Tibial artery (tissue), 4 donors: ENCODE measurements at regions not wholly inside any gene's neighbourhood (a gene's known extent, or its start where the extent isn't known, plus 50 kb on each side); places are given as distances from the start of the nearest gene placed in this dataset.
"Not testable (repeated sequence)": the region's sequence is repeated elsewhere in the genome, so short reads cannot be mapped to it uniquely, and the experiment has no call there.

Experiments
- DNase-seq, 2 donors: peaks; one replicate each; pipeline ENCODE4 v3.0.0-alpha.2; 2019
- H3K27ac ChIP-seq, 2 donors: fragments of 200-600 bp; sonication (generic) in 1 of 2; 1 replicate in 1 of 2; 2 replicates in 1 of 2; pipeline ENCODE4 v1.5.1; 2018 to 2019; ENCODE audit warnings: mild to moderate bottlenecking in 1 of 2
- H3K27me3 ChIP-seq, 2 donors: fragments of 200-600 bp; sonication (generic) in 1 of 2; one replicate each; pipeline versions ENCODE4 v1.5.1 to v1.6.0; 2016 to 2019
- H3K36me3 ChIP-seq, 3 donors: fragments of 200-600 bp; sonication (generic) in 2 of 3; one replicate each; pipeline ENCODE4 v1.5.1; 2016 to 2019; ENCODE audit warnings: mild to moderate bottlenecking in 2 of 3
- H3K4me1 ChIP-seq, 4 donors: fragments of 200-600 bp; sonication (generic) in 2 of 4; 1 replicate in 3 of 4; 2 replicates in 1 of 4; pipeline ENCODE4 v1.5.1; 2016 to 2019
- H3K4me3 ChIP-seq, 2 donors: fragments of 200-600 bp; sonication (generic) in 1 of 2; 1 replicate in 1 of 2; 2 replicates in 1 of 2; pipeline ENCODE4 v1.5.1; 2018 to 2019; ENCODE audit warnings: mild to moderate bottlenecking in 2 of 2
- H3K9me3 ChIP-seq, 3 donors: fragments of 200-600 bp; sonication (generic) in 1 of 3; one replicate each; pipeline ENCODE4 v1.5.1; 2016 to 2019
- intact Hi-C: fragments of 100-400 bp; cut with DNase I; formaldehyde crosslinking; loops from one replicate; pipeline ENCODE4 v1.15.0; 2023; ENCODE audit warnings: low total_unique reads
- TF ChIP-seq, protein P1 (sequence below), 2 experiments: fragments of 200-600 bp in 1 of 2; fragments of 450-650 bp in 1 of 2; IDR thresholded peaks; one replicate each; pipeline ENCODE4 v1.5.1; 2017 to 2019; ENCODE audit warnings: antibody characterized with exemption in 2 of 2, mild to moderate bottlenecking in 1 of 2, moderate library complexity in 1 of 2

DNA sequence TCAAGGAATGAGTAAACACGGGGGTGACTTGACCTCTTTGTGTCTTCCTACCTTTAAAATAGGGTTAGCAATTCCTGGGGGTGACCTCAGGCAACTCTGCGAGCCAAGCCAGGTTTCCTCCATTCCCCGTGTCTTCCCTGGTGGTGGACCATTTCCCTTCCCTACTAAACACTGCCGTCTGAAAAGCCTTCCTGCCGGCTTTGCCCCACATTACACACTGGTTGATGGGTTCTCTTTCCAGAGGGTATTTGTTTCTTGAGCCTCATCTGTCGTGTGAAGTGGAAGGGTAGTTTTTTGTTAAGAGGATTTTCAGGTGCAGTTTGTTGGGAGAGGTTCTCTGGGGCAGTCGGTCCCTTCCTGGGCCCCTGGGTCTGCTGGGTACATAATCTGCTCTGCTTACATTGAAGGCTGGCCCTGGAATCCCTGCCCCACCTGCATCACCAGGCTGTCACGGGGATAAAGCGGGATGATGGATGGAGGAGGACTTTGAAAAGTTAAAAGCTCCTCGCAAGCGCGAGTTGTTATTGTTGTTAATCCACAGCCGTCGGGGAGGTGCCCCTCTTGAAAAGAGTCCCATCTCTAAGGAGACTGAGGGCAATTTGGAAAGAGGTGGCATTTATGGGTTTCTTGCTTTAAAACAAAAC, 175.4 kb upstream of the SPRED2 start:
- peak overlapping the region; percentile 78 to 80 for H3K27ac ChIP-seq
- H3K27me3 ChIP-seq, result no peaks in the 10 kb centered on the region
- H3K4me3 ChIP-seq, result no peak overlapping the region
- H3K36me3 ChIP-seq, result no peaks in the 10 kb centered on the region
- TF ChIP-seq, protein P1, sequence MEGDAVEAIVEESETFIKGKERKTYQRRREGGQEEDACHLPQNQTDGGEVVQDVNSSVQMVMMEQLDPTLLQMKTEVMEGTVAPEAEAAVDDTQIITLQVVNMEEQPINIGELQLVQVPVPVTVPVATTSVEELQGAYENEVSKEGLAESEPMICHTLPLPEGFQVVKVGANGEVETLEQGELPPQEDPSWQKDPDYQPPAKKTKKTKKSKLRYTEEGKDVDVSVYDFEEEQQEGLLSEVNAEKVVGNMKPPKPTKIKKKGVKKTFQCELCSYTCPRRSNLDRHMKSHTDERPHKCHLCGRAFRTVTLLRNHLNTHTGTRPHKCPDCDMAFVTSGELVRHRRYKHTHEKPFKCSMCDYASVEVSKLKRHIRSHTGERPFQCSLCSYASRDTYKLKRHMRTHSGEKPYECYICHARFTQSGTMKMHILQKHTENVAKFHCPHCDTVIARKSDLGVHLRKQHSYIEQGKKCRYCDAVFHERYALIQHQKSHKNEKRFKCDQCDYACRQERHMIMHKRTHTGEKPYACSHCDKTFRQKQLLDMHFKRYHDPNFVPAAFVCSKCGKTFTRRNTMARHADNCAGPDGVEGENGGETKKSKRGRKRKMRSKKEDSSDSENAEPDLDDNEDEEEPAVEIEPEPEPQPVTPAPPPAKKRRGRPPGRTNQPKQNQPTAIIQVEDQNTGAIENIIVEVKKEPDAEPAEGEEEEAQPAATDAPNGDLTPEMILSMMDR (IDR thresholded peaks at IDR 0.05), result no peak
- H3K9me3 ChIP-seq, result no peaks in the 10 kb centered on the region
- intact Hi-C loops, result no loop called here
- DNase-seq, result no peak
- H3K4me1 ChIP-seq, result peaks cover 0 to 94% (median 50%) of the 10 kb centered on the region in 4 donors

DNA sequence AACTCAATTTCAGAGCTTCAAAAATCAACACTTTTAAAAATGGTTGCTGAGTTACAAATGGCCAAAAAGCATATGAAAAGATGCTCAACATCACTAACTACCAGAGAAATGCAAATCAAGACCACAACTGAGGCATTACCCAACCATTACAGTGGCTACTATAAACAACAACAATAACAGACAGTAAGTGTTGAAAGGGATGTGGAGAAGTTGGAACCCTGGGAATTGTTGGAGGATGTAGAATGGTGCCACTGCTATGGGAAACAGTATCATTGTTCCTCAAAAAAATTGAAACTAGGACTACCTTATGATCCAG, 173.3 kb upstream of the SPRED2 start:
- DNase-seq, result no peak
- peaks cover 0 to 79% (median 34%) of the 10 kb centered on the region in 4 donors for H3K4me1 ChIP-seq
- peak overlapping the region; percentile 46 to 80 for H3K27ac ChIP-seq

DNA sequence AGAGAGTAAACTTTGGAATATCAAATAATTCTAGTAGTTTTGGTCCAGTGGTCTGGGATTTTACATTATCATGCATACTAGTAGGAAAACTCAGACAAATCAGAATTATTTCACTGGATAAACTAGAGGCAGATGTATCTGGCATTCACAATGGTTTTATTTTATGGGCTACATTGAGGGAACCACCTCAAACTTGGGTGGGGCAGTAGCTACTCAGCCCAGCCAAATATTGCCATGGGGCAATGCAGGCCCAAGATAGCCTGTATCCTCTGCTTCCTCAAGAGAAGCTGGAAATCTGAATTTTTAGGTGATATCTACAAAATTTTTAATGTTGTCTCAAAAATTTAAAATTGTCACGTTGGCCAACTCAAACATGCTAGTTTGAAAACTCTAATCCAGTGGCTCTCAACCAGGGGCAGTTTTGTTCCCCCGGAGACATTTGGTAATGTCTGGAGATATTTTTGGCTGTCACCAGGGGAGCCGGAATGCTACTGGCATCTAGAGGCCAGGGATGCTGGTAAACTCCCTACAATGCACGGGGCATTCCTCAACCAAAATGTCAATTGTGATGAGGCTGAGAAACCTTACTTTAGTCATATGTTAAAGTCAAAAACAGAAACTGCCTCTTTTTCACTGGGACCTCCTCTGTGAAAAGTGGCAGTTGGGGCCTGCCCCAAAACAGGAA, 172.8 kb upstream of the SPRED2 start:
- peak overlapping the region; percentile 46 to 80 for H3K27ac ChIP-seq
- H3K4me1 ChIP-seq, result peaks cover 0 to 76% (median 34%) of the 10 kb centered on the region in 4 donors
- H3K4me3 ChIP-seq, result no peak overlapping the region
- no peaks in the 10 kb centered on the region for H3K36me3 ChIP-seq
- H3K9me3 ChIP-seq, result no peaks in the 10 kb centered on the region
- DNase-seq, result peak in 1 of 2 donors; percentile 73
- intact Hi-C loops, result no loop called here
- TF ChIP-seq, protein P1 (IDR thresholded peaks at IDR 0.05), result no peak
- no peaks in the 10 kb centered on the region for H3K27me3 ChIP-seq

More for the DNA sequence above, 173.3 kb upstream of the SPRED2 start:
- TF ChIP-seq, protein P1 (IDR thresholded peaks at IDR 0.05), result no peak
- no peaks in the 10 kb centered on the region for H3K9me3 ChIP-seq
- H3K36me3 ChIP-seq, result no peaks in the 10 kb centered on the region
- H3K4me3 ChIP-seq, result no peak overlapping the region
- no peaks in the 10 kb centered on the region for H3K27me3 ChIP-seq
- intact Hi-C loops, result no loop called here

DNA sequence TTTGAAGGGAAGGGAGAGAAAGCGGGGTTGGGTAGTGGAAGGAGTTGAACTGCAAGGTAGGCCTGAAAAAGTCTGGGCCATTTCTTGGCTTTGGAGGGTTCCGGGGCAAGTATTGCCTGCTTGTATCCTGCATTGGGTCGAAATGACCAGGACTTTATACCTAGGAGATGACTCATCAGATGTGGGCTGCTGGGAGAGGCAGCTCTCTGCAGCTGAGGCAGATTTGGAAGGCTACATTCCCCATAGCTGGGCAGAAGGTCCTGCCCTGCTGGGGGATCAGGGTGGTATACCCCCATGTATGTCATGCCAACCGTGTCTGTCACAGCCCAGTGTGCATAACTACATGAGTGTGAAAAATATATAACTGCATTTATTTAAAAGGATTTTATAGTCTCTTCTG, 171.8 kb upstream of the SPRED2 start:
- Histone ChIP-seq H3K27me3 (no peaks in the 10 kb centered on the region), H3K36me3 (no peaks in the 10 kb centered on the region), H3K4me3 (no peak overlapping the region), H3K9me3 (no peaks in the 10 kb centered on the region), H3K27ac (peak overlapping the region; percentile 46 to 80), H3K4me1 (peaks cover 0 to 67% (median 34%) of the 10 kb centered on the region in 4 donors)
- DNase-seq, result no peak
- intact Hi-C loops, result no loop called here
- TF ChIP-seq, protein P1 (IDR thresholded peaks at IDR 0.05), result no peak

DNA sequence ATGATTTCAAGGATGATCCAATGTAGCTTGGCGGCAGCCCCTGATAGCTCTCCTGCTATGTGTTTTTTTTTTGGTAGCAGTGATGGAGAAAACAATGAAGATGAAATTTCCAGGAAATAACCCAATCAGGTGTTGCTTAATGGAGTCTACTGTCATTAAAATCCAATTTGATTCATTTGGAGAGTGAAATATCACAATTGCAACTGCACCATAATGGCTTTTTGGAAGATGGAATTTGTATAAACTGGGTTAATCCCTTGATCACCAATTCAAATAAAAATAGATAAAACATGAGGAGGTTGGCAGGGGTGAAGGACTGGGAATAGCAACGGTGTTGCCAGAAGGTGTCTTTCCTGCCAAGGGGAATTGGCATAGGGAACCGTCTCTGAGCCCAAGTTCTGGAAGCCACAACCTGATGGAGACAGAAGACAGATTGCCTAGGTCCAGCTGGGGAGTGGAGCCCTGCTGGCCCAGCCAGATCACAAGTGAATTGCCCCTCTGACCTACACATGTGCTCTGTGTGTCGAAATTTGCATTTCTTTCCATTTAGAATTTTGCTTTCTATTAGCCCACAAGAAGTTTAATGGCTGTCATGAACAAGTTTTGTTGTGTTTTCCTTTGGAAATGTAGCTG, 170.3 kb upstream of the SPRED2 start:
- no peak for DNase-seq
- no peaks in the 10 kb centered on the region for H3K27me3 ChIP-seq
- peaks cover 0 to 51% (median 27%) of the 10 kb centered on the region in 4 donors for H3K4me1 ChIP-seq

DNA sequence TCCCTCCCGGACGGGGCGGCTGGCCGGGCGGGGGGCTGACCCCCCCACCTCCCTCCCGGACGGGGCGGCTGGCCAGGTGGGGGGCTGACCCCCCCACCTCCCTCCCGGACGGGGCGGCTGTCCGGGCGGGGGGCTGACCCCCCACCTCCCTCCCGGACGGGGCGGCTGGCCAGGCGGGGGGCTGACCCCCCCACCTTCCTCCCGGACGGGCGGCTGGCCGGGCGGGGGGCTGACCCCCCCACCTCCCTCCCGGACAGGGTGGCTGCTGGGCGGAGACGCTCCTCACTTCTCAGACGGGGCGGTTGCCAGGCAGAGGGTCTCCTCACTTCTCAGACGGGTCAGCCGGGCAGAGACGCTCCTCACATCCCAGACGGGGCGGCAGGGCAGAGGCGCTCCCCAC, 168.5 kb upstream of the SPRED2 start:
- H3K27me3 ChIP-seq, H3K9me3 ChIP-seq, DNase-seq, H3K4me3 ChIP-seq, intact Hi-C loops, H3K36me3 ChIP-seq, H3K27ac ChIP-seq: not testable (repeated sequence)
- peaks cover 0 to 36% (median 23%) of the 10 kb centered on the region in 4 donors for H3K4me1 ChIP-seq

More for the DNA sequence above, 170.3 kb upstream of the SPRED2 start:
- peak overlapping the region in 1 of 2 donors; percentile 80 for H3K27ac ChIP-seq
- intact Hi-C loops, result no loop called here
- no peaks in the 10 kb centered on the region for H3K9me3 ChIP-seq
- H3K4me3 ChIP-seq, result no peak overlapping the region
- H3K36me3 ChIP-seq, result no peaks in the 10 kb centered on the region
- TF ChIP-seq, protein P1 (IDR thresholded peaks at IDR 0.05), result no peak

DNA sequence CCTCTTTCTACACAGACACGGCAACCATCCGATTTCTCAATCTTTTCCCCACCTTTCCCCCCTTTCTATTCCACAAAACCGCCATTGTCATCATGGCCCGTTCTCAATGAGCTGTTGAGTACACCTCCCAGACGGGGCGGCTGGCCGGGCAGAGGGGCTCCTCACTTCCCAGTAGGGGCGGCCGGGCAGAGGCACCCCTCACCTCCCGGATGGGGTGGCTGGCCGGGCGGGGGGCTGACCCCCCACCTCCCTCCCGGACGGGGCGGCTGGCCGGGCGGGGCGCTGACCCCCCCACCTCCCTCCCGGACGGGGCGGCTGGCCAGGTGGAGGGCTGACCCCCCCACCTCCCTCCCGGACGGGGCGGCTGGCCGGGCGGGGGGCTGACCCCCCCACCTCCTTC, 168.0 kb upstream of the SPRED2 start:
- H3K27me3 ChIP-seq, H3K27ac ChIP-seq, H3K9me3 ChIP-seq, DNase-seq, H3K36me3 ChIP-seq, H3K4me3 ChIP-seq, intact Hi-C loops: not testable (repeated sequence)
- H3K4me1 ChIP-seq, result peaks cover 0 to 30% (median 19%) of the 10 kb centered on the region in 4 donors
